ENCODE measurements at regions not wholly inside any gene's neighbourhood (a gene's known extent, or its start where the extent isn't known, plus 50 kb on each side); places are given as distances from the start of the nearest gene placed in this dataset.

- TF ChIP-seq, protein P1, sequence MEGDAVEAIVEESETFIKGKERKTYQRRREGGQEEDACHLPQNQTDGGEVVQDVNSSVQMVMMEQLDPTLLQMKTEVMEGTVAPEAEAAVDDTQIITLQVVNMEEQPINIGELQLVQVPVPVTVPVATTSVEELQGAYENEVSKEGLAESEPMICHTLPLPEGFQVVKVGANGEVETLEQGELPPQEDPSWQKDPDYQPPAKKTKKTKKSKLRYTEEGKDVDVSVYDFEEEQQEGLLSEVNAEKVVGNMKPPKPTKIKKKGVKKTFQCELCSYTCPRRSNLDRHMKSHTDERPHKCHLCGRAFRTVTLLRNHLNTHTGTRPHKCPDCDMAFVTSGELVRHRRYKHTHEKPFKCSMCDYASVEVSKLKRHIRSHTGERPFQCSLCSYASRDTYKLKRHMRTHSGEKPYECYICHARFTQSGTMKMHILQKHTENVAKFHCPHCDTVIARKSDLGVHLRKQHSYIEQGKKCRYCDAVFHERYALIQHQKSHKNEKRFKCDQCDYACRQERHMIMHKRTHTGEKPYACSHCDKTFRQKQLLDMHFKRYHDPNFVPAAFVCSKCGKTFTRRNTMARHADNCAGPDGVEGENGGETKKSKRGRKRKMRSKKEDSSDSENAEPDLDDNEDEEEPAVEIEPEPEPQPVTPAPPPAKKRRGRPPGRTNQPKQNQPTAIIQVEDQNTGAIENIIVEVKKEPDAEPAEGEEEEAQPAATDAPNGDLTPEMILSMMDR (IDR thresholded peaks at IDR 0.05; ENCODE audit: low read depth, low read length): no peak
- TF ChIP-seq EZH2phosphoT487 (IDR thresholded peaks at IDR 0.05; ENCODE audit: low read depth): no peak
These were observed 105.9 kb upstream of the NYAP2 start for GRCh38 chr2:225293638-225294037.

Data from OCI-LY3 (cell line).